HG02840 (cell line): ENCODE measurements at regions not wholly inside any gene's neighbourhood (a gene's known extent, or its start where the extent isn't known, plus 50 kb on each side); places are given as distances from the start of the nearest gene placed in this dataset.
A peak's percentile ranks its signal among the peaks of the same experiment; 100 is the strongest.

Source experiments
- ATAC-seq: cut with Tn5 transposase; IDR thresholded peaks from one replicate; pipeline ENCODE4 v1.9.1; 2021; ENCODE audit warnings: mild to moderate bottlenecking, moderate library complexity, moderate number of reproducible peaks; ENCODE audit not compliant: unreplicated experiment, low FRiP score

DNA sequence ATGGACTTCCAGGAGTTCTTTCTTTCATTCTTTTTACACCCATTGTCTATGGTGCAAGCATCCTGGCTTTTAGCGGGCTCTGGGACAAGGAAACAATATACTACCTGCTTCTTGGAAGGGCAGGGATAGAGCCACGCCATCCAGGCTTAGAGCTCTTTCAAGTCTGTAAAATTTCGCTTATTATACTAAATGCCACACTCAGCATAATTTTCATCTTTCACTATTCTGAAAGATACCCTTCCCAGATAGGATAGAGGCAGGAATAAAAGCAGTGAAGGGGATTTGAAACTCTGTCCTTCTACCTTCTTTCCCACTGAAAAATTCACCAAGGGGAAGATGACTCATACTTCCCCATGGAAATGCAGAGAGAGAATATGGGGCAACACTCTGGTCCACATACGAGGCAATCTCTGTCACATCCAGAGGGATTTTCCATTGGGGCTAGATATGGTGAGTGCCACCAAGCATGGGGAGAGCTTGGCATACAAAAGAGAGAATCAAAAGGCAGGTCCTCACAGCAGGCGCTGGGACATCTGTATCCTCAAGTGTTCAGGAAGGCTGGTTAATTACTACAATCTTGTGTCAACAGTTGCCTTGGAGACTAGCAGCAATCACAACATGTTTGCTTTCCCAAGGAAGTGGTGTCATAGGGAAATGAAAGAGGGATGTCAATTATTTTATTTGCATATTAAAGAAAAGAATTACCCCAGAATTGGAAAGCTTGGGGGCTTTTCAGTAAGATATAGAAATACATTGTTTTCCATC, 127.6 kb downstream of the TDRD15 start:
- ATAC-seq = no peak

DNA sequence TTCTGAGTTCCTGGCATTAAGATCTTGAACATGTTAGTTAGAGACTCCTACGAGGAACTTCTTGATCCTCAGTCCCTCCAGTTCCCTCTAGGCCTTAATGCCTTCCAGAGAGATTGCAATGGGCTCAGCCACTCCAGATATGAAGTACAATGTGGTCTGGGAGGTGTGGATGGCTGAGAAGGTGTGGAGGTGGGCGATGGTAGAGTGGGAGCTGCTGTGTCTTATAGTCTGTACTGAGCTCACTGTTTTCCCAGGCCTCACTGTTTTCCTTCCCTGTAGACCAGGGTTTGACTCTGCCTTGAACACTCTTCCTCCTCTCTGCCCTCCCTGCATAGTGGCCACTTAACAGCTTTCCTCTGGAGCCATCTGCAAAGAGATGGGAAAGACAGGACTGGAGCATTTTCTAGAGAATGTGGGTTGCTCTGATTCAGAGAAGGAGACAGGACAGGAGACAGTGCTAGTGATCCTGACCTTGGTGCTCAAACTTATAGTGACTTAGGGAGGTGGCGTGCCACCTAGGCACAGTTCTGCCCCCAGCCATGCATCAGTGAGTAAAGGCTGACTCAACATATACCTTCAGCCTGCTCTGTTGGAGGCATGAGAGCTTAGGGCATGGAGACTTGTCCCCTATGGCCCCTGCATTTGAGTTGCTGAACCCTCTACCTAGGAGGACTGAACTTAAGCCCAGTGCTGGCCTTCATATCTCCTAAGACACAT, 129.7 kb downstream of the TDRD15 start:
- no peak for ATAC-seq

DNA sequence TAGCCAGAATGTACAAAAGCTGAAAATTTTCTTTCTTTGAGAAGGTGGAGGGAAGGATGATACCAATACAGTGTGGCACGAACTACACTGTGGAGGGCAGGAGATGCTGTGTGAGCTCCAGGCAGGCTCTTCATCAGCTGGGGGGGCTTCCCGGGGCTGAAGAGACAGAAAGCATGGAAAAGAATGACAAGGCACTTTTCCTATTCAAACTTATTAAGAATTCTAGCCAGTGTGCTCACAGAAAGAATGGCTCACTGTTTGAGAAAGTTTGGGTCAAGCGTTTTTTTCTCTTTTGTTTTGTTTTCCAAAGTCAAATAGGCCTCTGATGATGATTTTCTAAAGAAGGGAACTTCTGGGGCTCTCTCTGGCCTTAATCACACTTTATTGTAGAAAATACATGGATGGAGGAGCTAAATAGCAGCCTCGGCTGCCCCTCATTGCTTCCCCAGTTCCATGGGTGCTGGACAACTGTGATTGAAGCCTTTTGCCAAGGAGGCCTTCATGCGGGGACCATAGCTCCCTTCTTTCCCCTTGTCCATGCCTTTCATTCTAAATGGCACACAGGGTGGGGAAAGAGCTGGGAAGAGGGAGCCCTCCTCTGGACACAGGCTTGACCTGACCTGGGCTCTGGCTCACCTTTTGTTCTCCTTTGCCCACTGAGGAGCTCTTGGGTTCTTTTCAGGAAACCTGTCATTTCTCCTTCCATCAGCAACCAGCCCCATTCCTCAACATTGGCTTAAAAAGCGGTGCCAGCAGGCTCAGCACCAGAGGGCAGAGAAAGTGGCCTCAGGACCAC, 130.6 kb downstream of the TDRD15 start:
- no peak for ATAC-seq

DNA sequence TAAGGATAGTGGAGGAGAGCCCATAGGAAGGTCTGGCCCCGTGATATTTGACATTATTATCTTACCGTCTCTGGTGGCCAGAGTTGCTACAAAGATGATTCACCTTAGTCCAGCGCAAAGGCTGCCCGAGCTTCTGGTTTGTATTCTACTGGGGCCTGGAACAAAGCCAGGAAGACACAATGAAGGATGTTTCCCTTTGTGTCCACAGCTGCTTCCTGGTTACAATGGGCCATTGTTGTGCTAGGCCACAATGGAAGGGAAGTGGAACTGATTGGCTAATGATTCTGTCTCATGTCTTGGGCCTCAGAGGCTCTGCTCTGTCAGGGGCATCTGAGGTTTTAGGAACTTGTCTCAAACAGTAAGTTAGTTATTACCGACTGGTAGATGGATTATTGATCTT, 132.2 kb downstream of the TDRD15 start:
- peak; percentile 76 for ATAC-seq

DNA sequence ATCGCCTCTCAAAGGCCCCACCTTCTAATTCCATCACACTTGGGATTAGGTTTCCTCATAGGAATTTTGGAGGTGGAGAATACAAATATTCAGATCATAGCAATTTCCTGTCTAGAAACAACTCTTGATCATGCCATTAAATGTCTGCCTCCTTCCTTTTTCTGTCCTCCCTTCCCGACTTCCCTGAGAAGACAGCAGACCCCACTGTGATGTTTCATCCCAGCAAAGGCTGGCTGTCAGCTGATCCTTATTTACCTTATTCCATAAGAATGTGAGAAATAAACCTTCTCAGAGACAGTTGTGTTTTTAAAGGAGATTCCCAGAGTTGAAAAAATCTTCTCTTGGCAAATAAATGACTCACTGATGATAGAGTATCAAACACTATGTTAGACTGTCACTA, 133.9 kb downstream of the TDRD15 start:
- ATAC-seq = no peak

DNA sequence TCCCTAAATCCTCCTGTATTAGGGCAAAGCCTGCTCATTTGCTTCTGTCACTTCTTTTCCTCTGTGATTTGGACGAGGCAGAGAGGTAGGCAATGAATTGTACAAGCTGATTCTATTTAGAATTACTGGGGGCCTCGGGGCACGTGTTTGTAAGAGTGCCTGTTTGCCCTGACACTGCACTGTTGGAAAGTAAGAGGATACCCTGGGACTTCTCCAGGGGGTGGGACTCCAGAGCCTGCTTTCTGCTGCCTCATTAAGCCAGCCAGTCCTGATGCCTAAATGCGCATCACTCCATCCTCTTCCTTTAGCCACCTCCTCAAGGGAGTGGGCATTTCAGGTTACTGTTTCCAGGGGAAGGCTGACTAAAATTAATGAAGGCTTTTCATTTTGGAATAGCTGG, 134.3 kb downstream of the TDRD15 start:
- no peak for ATAC-seq

DNA sequence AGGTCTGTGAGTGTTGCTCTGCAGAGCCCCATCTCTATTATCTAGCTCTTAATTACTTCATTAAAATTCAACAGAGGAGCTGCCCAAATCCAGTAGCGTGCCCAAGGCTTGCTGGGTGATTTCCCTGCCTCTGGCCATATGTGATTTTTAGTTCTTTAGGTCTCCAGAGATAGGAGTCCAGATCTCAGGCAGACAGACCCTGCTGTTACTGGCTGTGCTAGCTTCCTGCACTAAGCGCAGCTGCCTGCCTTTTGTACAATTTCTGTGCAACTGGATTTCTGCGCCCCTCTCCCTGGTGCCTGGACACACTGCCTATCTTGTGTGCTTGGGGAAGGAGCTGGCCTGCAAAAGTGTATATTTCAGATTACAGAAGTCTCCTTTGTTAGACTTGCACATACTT, 136.5 kb downstream of the TDRD15 start:
- no peak for ATAC-seq

DNA sequence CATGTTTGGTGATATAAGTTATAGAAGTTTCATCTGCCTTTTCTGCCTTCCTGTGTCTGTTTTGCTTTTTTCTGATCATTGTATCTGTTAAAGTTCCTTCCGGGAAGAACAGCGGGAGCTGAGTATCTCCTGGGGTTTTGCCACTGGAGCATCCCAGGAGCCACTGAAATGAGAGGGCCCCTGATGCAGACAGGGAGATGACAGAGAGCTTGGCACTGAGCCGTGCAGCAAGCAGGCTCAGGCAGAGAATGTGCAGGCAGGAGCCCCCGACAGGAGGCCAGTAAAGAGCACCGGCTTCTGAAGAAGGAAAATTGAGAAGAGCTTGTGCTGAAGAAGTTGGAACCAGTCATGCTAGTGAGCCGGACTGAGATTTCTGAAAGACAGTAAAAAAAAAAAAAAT, 137.8 kb downstream of the TDRD15 start:
- no peak for ATAC-seq

DNA sequence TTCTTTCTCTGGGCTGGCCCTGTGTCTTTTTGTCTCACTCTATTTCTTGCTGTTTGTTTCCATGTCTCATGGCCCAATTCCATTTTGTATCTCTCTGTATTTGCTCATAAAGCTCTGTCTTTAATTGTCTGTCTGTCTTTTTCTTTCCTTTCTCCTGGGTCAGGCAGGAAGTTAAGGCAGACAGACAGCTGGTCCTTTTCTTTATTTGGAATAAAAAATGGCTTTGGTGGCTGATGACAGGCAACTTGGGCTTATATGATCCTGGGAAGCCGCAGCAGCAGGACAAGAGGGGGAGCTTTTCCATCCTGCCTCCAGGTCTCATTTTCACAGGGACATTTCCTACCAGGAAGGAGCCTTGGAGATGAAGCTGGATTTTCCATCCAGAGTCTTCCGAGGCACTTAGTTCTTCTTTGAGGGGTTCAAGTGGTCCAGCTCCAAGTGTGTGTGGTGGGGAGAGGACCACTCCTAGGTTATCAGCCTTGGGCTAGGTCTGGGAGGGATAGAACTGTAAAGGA, 138.7 kb downstream of the TDRD15 start:
- ATAC-seq = no peak

DNA sequence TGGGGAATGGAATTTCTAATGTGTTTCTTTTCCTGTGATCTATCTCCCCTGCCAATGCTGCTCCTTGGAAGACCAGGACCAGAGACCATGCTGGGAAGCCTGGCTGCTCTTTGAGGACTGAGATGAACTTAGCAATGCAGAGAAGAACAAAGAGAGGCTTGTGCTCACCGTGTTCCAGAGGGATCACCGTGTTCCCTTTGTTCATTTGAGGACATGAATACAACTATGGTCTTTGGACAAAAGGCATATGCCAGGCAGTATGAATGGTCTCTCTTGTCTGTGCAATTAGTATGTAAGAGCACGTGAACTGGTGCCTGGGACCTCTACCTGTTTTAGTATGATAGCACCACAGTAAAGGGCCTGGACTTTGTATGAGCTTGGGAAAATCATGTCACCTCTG, 139.9 kb downstream of the TDRD15 start:
- no peak for ATAC-seq

DNA sequence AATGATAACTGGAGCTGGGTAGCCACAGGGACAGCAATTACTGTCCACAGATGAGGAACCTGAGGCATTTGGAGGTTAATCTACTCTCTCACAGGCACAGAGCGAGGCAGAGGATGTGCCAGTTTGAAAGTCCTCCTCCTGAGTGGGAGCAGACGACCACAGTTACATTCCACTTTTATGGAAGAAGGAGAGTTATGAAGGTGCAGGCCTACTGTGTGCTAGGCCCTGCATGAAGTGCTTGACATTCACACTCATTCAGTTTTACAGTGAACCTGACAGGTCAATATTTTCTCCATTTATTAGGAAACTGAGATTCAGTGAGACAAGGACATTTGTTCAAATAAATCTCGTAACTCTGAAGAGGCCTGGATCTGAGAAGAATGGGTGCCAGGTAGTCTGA, 142.0 kb downstream of the TDRD15 start:
- no peak for ATAC-seq

DNA sequence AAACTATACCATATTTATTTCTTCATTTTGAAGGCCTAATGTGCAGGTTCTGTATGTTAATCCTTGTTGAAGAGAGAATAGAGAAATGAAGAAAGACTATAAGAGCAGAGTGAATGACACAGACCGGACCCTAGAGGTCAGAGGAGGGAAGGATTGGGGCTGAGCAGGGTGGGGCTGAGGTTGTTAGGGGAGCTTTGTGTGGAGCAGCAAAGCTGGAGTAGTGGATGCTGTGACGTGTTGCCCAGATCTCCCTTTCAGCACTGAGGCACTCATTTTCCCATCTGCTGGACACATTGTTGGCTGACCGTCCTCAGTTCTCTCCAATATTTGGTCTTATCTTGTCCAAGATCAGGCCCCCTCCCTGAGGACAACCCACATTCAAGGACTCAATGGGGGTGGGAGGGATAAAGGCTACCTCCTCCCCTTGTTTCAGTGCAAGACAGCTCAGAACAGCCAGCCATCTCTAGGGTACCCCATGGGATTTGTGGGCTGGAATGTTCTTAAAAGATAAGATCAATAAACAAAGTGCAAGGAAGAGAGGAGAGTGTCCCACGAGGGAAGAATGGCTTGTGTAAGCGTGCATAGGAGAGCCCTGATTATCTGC, 143.6 kb downstream of the TDRD15 start:
- ATAC-seq = no peak

DNA sequence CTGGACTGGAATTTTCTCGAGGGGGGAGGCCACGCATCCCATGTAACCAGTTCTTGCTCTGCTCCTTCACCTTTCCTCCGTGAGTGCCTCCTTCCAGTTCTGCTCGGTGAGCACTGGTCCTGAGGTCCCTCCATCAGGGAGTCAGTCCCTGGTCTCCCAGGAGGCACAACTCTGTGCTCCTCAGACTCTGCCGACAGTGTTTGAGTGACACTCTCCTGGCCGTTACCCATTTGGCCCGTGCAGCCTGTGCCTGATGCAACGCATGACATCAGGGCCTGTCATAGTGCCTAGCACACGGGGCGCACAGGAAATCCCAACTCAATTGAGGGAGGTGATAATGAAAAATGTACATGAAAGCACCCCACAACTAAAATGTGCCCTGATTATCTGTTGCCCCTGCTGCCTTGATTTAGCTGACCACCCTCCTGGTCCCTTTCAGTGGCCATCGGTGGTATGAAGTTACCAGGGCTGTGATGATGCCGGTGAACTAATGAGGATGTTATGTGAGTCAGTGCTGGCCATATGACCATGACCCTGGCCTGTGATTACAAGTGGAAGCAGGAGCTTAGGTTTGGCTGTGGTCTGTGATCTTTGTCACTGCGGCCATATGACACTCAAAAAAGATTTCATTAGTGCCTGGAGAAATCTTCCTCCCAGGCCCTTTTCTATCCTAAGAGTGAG, 144.6 kb downstream of the TDRD15 start:
- ATAC-seq = no peak

DNA sequence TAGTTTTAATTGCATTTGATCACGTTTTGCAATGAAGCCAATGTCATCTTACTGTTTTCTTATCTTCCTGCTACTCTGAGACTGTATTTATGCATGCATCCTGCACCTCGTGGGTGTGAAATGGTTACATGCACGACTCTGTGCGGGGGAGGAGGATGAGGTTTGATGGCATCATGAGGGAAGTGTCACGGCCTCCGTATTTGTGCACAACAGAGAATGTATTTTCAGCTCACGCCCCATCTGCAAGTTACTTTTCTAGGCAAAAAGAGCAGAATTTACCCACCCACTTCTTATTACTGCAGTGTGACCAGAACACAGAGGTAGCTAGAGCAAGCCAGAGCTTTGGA, 145.1 kb downstream of the TDRD15 start:
- ATAC-seq = no peak

DNA sequence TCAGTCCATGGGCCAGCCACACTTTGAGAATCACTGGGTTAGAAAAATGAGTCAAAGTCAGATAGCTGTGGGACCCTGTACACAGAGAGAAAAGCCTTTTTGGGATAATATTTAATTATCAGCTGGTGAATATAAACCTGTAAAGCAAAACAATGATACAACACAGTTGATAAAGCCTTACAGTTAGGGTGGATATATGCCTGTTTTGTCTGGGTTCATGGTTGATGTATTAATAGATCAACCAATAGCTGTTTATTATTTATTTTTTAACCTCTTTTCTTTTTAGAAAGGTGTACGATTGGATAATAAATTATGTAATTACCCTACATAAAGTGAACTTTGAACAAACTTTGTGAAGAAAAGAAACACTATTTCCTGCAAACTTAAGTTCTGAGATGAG, 145.6 kb downstream of the TDRD15 start:
- no peak for ATAC-seq

DNA sequence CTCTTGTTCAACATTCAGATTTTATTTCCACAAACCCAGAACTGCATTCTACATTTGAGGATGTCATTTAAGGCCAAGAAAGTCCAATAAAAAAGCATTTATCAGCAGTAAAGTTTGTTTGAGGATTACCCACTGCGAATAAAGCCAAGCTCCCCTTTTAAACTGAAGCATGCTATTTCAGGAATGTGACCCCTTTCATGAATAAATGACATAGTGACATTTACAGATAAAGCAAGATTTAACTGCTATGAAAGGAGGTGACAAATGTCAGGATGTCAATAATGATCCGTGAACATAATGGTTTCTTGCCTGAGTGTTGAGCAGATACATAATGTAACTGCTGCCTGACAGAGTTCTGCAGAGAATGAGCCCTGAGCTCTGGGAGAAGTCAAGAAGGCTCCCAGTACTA, 146.3 kb downstream of the TDRD15 start:
- no peak for ATAC-seq

DNA sequence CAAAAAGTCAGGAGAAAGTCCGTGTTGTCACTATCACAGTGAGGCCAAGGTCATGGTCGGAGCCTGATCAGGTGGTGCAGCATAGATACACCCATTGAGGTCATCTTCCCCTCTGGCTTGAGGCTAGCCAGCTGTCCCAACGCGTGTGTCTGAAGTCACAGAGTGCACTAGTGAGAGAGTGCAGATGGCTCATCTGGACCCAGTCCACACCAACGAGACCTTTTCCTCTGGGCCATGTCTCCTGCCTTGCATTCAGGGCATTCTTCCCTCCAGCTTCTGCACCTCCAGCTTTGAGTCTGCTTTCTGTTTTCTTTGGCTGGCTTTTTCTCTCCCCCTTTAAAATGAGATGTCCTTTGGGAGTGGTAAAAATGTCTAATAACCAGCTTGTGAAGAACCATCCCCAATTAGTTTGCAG, 146.9 kb downstream of the TDRD15 start:
- no peak for ATAC-seq

DNA sequence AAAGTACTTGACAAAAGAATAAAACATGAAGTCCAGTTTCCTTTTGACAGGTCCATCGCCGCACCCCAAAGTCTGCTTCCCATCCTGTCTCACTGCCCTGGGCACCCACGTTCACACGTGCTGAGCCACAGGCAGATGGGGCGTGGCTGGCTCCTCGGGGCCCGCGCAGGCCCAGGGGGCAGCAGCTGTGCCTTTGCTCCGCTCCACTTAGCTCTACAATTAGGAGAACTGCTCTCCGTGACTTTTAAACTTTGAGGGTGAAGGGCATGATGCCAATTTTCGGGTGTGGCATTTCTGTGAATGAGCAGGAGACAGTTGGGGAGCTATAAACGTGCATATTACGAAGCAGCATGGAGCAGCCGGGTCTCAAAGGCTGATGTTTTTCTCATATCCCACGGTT, 152.4 kb downstream of the TDRD15 start:
- no peak for ATAC-seq

DNA sequence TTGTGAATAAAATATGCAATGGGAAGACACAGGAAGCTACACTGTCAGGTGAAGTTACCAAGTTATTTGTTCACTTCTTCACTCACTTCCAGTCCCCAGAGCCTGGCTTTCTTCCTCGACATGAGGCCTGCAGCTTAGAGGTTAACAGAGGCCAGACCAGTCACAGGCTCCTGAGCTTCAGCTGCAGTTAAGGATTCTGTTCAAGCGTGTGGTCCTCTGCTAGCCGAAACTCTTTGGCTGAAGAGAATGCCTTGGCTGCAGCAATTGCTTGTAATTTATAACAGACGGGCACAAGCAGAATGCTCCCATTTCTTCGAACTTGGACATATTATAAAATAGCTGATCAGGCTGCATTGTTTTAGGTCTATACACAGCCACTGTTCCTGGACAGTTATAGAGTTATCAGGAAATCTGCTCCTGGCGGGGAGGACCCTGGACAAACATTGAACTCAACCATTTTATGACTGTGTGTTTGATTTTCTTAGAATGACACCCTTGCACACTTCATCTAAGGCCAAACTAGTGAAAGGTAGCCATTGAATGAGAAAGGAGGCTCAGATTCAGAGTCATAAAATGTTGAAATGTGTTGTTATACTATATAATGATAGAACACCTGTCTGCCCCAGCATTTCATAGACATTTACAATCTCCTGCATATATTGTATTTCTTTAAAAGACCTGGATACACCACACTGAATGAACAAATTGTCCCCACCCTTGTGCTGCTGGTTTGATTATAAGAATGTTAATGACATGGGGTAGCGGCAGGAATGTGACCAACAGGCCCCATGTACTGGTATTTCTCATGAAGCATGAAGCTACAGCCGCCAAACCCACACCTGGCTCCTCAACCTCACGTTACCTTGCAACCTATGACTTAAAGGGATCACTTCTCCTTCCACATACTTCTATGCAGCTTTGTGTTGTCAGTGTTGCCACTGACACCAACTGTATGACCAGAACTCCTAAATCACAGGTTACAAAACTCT, 153.6 kb downstream of the TDRD15 start:
- no peak for ATAC-seq
